ENCODE measurements at regions not wholly inside any gene's neighbourhood (a gene's known extent, or its start where the extent isn't known, plus 50 kb on each side); places are given as distances from the start of the nearest gene placed in this dataset.
"Not testable (repeated sequence)": the region's sequence is repeated elsewhere in the genome, so short reads cannot be mapped to it uniquely, and the experiment has no call there.

DNA sequence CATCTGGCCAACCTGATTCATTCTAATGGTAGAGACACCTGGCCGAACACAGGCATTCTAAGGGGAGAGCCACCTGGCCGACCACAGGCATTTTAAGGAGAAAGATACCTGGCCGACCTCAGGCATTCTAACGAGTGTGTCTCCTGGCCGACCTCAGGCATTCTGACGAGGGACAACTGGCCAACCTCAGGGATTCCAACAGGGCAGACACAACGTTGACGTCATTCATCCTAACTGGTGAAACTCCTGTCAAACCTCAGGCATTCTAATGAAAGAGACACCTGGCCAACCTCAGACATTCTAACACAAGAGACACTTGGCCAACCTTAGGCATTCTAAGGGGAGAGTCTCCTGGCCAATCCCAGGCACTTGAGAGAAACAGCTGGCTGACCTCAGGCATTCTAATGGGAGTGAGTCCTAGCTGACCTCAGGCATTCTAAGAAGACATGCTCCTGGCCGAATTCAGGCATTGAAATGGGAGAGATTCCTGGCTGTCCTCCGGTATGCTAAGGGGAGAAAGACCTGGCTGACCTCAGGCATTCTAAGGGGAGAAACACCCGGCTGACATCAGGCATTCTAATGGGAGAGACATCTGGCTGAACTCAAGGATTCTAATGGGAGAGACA lies 1352.5 kb downstream of the UQCRFS1 start:
- CTCF ChIA-PET, result no interaction called here
- H3K27me3 ChIP-seq (ENCODE audit: control insufficient read depth, insufficient read depth, low read length), result no peaks in the 10 kb centered on the region
- DNase-seq (ENCODE audit: low read depth), result no peak

DNA sequence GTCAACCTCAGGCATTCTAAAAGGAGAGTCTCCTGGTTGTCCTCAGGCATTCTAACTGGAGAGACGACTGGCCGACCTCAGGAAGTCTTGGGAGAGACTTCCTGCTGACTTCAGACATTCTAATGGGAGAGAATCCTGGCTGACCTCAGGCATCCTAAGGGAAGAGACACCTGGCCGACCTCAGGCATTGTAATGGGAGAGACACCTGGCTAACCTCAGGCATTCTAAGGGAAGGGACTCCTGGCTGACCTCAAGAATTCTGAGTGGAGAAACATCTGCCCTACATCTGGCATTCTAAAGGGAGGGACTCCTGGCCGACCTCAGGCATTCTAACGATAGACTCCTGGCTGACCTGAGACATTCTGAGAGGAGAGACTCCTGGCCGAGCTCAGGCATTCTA lies 1353.3 kb downstream of the UQCRFS1 start:
- TF ChIP-seq, protein P1, sequence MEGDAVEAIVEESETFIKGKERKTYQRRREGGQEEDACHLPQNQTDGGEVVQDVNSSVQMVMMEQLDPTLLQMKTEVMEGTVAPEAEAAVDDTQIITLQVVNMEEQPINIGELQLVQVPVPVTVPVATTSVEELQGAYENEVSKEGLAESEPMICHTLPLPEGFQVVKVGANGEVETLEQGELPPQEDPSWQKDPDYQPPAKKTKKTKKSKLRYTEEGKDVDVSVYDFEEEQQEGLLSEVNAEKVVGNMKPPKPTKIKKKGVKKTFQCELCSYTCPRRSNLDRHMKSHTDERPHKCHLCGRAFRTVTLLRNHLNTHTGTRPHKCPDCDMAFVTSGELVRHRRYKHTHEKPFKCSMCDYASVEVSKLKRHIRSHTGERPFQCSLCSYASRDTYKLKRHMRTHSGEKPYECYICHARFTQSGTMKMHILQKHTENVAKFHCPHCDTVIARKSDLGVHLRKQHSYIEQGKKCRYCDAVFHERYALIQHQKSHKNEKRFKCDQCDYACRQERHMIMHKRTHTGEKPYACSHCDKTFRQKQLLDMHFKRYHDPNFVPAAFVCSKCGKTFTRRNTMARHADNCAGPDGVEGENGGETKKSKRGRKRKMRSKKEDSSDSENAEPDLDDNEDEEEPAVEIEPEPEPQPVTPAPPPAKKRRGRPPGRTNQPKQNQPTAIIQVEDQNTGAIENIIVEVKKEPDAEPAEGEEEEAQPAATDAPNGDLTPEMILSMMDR (IDR thresholded peaks at IDR 0.05; ENCODE audit: insufficient read depth, low read depth, low read length), result no peak
- H3K36me3 ChIP-seq (ENCODE audit: control insufficient read depth, insufficient read depth, low read length), result no peaks in the 10 kb centered on the region
- no peak overlapping the region for H3K4me3 ChIP-seq (ENCODE audit: low read depth, low read length)
- CTCF ChIA-PET, result no interaction called here
- no peaks in the 10 kb centered on the region for H3K27me3 ChIP-seq (ENCODE audit: control insufficient read depth, insufficient read depth, low read length)
- no peak for DNase-seq (ENCODE audit: low read depth)
- POLR2A ChIA-PET, result no interaction called here

More for the DNA sequence above, 1352.5 kb downstream of the UQCRFS1 start:
- POLR2A ChIA-PET, result no interaction called here
- TF ChIP-seq, protein P1 (IDR thresholded peaks at IDR 0.05; ENCODE audit: insufficient read depth, low read depth, low read length), result no peak
- Histone ChIP-seq H3K4me3 (ENCODE audit: low read depth, low read length) (no peak overlapping the region), H3K36me3 (ENCODE audit: control insufficient read depth, insufficient read depth, low read length) (no peaks in the 10 kb centered on the region)

- Histone ChIP-seq H3K36me3 (ENCODE audit: control insufficient read depth, insufficient read depth, low read length) (no peaks in the 10 kb centered on the region), H3K27me3 (ENCODE audit: control insufficient read depth, insufficient read depth, low read length) (no peaks in the 10 kb centered on the region), H3K4me3 (ENCODE audit: low read depth, low read length) (no peak overlapping the region)
- ChIA-PET CTCF (no interaction called here), POLR2A (no interaction called here)
- TF ChIP-seq, protein P1 (IDR thresholded peaks at IDR 0.05; ENCODE audit: insufficient read depth, low read depth, low read length), result no peak
- no peak for DNase-seq (ENCODE audit: low read depth)
These were observed 1353.9 kb downstream of the UQCRFS1 start for GRCh38 chr19:27858981-27859581.

DNA sequence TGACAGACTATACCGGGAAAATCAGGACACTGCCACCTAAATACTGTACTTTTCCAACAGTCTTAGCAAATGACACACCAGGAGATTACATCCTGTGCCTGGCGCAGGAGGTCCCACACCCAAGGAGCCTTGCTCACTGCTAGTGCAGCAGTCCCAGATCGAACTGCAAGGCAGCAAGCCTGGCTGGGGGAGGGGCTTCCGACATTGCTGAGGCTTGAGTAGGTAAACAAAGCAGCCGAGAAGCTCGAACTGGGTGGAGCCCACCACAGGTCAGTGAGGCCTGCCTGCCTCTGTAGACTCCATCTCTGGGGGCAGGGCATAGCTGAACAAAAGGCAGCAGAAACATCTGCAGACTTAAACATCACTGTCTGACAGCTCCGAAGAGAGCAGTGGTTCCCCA lies 1360.0 kb downstream of the UQCRFS1 start:
- DNase-seq (ENCODE audit: low read depth); CTCF ChIA-PET; H3K4me3 ChIP-seq (ENCODE audit: low read depth, low read length); H3K27me3 ChIP-seq (ENCODE audit: control insufficient read depth, insufficient read depth, low read length); H3K36me3 ChIP-seq (ENCODE audit: control insufficient read depth, insufficient read depth, low read length); POLR2A ChIA-PET: not testable (repeated sequence)

GRCh38 chr19:27851543-27852060 lies 1361.3 kb downstream of the UQCRFS1 start:
- no peak for DNase-seq (ENCODE audit: low read depth)
- CTCF ChIA-PET, result no interaction called here
- no peak overlapping the region for H3K4me3 ChIP-seq (ENCODE audit: low read depth, low read length)
- H3K27me3 ChIP-seq (ENCODE audit: control insufficient read depth, insufficient read depth, low read length), result no peaks in the 10 kb centered on the region
- H3K36me3 ChIP-seq (ENCODE audit: control insufficient read depth, insufficient read depth, low read length), result no peaks in the 10 kb centered on the region
- POLR2A ChIA-PET, result no interaction called here
- TF ChIP-seq, protein P1 (IDR thresholded peaks at IDR 0.05; ENCODE audit: insufficient read depth, low read depth, low read length), result no peak

Measured in BJ (cell line).